Activated B cell treated with CpG ODN at 0.5 μM for 24 hours (primary cell): ENCODE measurements at regions not wholly inside any gene's neighbourhood (a gene's known extent, or its start where the extent isn't known, plus 50 kb on each side); places are given as distances from the start of the nearest gene placed in this dataset.
"Not testable (repeated sequence)": the region's sequence is repeated elsewhere in the genome, so short reads cannot be mapped to it uniquely, and the experiment has no call there.

Source experiments
- ATAC-seq: fragments of 200-7000 bp; cut with Tn5 transposase; one replicate; pipeline ENCODE4 v1.10.0; 2021; ENCODE audit warnings: low read depth, mild to moderate bottlenecking, moderate library complexity
- CTCF ChIA-PET: fragments of 350-600 bp; sonication (Branson Sonifier 250); formaldehyde crosslinking; loops from one replicate; lab custom pipeline; 2021; ENCODE audit warnings: antibody characterized with exemption; lab: Charles Lee
- POLR2A ChIA-PET: fragments of 350-600 bp; sonication (Branson Sonifier 250); formaldehyde crosslinking; loops from one replicate; lab custom pipeline; 2021; ENCODE audit warnings: antibody characterized with exemption; lab: Charles Lee
- DNase-seq: peaks from one replicate; pipeline ENCODE4 v3.0.0; 2022
- H3K27ac Mint-ChIP-seq: one replicate; pipeline ENCODE4 v1.8.0; 2020; ENCODE audit warnings: mixed read lengths
- H3K27me3 Mint-ChIP-seq: one replicate; pipeline ENCODE4 v1.8.0; 2021; ENCODE audit warnings: mixed read lengths
- H3K36me3 Mint-ChIP-seq: one replicate; pipeline ENCODE4 v1.8.0; 2021; ENCODE audit warnings: low read depth, mixed read lengths
- H3K4me1 Mint-ChIP-seq: one replicate; pipeline ENCODE4 v1.8.0; 2021; ENCODE audit warnings: mixed read lengths
- H3K4me3 Mint-ChIP-seq: one replicate; pipeline ENCODE4 v1.8.0; 2020; ENCODE audit warnings: mild to moderate bottlenecking, mixed read lengths
- H3K9me3 Mint-ChIP-seq: one replicate; pipeline ENCODE4 v1.8.0; 2020; ENCODE audit warnings: mixed read lengths
- CTCF ChIP-seq: fragments of 200-600 bp; IDR thresholded peaks from one replicate; pipeline ENCODE4 v1.8.0; 2022; ENCODE audit warnings: antibody characterized with exemption, mild to moderate bottlenecking
- intact Hi-C: fragments of 100-400 bp; cut with micrococcal nuclease; formaldehyde crosslinking; loops from one replicate; pipeline ENCODE4 v1.15.1; 2024

GRCh38 chr20:22954661-22955060 lies 80.5 kb upstream of the SSTR4 start:
- no peak overlapping the region for H3K4me3 Mint-ChIP-seq
- no peaks in the 10 kb centered on the region for H3K27me3 Mint-ChIP-seq
- H3K27ac Mint-ChIP-seq, result no peak overlapping the region
- no peaks in the 10 kb centered on the region for H3K36me3 Mint-ChIP-seq
- CTCF ChIA-PET, result no interaction called here
- no peak for DNase-seq
- no peaks in the 10 kb centered on the region for H3K9me3 Mint-ChIP-seq
- POLR2A ChIA-PET, result no interaction called here
- intact Hi-C loops, result no loop called here
- H3K4me1 Mint-ChIP-seq, result no peaks in the 10 kb centered on the region
- TF ChIP-seq CTCF, result no peak
- ATAC-seq, result no peak

GRCh38 chr20:22958390-22958789 lies 76.7 kb upstream of the SSTR4 start:
- TF ChIP-seq CTCF, result no peak
- ATAC-seq, result no peak
- DNase-seq, result no peak
- H3K27ac Mint-ChIP-seq, result no peak overlapping the region
- H3K4me3 Mint-ChIP-seq, result no peak overlapping the region
- no peaks in the 10 kb centered on the region for H3K27me3 Mint-ChIP-seq
- no peaks in the 10 kb centered on the region for H3K4me1 Mint-ChIP-seq
- no peaks in the 10 kb centered on the region for H3K36me3 Mint-ChIP-seq
- intact Hi-C loops, result no loop called here
- POLR2A ChIA-PET, result no interaction called here
- no peaks in the 10 kb centered on the region for H3K9me3 Mint-ChIP-seq
- CTCF ChIA-PET, result no interaction called here

GRCh38 chr20:22962567-22963439 lies 72.3 kb upstream of the SSTR4 start:
- Mint-ChIP-seq H3K4me3 (no peak overlapping the region), H3K9me3 (no peaks in the 10 kb centered on the region), H3K4me1 (no peaks in the 10 kb centered on the region), H3K36me3 (no peaks in the 10 kb centered on the region), H3K27me3 (peaks cover 6% of the 10 kb centered on the region), H3K27ac (no peak overlapping the region)
- ChIA-PET CTCF (no interaction called here), POLR2A (no interaction called here)
- ATAC-seq (no peak), DNase-seq (no peak)
- no peak for TF ChIP-seq CTCF
- intact Hi-C loops, result no loop called here

- no peak overlapping the region for H3K27ac Mint-ChIP-seq
- no peaks in the 10 kb centered on the region for H3K9me3 Mint-ChIP-seq
- peaks cover 6% of the 10 kb centered on the region for H3K27me3 Mint-ChIP-seq
- CTCF ChIA-PET, result no interaction called here
- no peak for TF ChIP-seq CTCF
- intact Hi-C loops, result no loop called here
- POLR2A ChIA-PET, result no interaction called here
- no peaks in the 10 kb centered on the region for H3K36me3 Mint-ChIP-seq
- H3K4me3 Mint-ChIP-seq, result no peak overlapping the region
- DNase-seq (no peak), ATAC-seq (no peak)
- H3K4me1 Mint-ChIP-seq, result no peaks in the 10 kb centered on the region
Measured at GRCh38 chr20:22963581-22963980, 71.5 kb upstream of the SSTR4 start.

GRCh38 chr20:22966787-22967464 lies 68.2 kb upstream of the SSTR4 start:
- H3K27ac Mint-ChIP-seq, result no peak overlapping the region
- ChIA-PET POLR2A (no interaction called here), CTCF (no interaction called here)
- no peaks in the 10 kb centered on the region for H3K36me3 Mint-ChIP-seq
- H3K4me3 Mint-ChIP-seq, result no peak overlapping the region
- H3K9me3 Mint-ChIP-seq, result no peaks in the 10 kb centered on the region
- intact Hi-C loops, result no loop called here
- ATAC-seq, result no peak
- no peak for TF ChIP-seq CTCF
- DNase-seq, result no peak
- H3K27me3 Mint-ChIP-seq, result peaks cover 6% of the 10 kb centered on the region
- H3K4me1 Mint-ChIP-seq, result no peaks in the 10 kb centered on the region

- H3K4me3 Mint-ChIP-seq, POLR2A ChIA-PET, H3K36me3 Mint-ChIP-seq, intact Hi-C loops, ATAC-seq, H3K27ac Mint-ChIP-seq, DNase-seq, CTCF ChIA-PET, H3K27me3 Mint-ChIP-seq, H3K9me3 Mint-ChIP-seq, H3K4me1 Mint-ChIP-seq: not testable (repeated sequence)
Measured at GRCh38 chr20:22967706-22968105, 67.4 kb upstream of the SSTR4 start.

GRCh38 chr20:22969031-22969430 lies 66.1 kb upstream of the SSTR4 start:
- intact Hi-C loops, POLR2A ChIA-PET, ATAC-seq, CTCF ChIA-PET, H3K4me1 Mint-ChIP-seq, H3K27ac Mint-ChIP-seq, DNase-seq, H3K4me3 Mint-ChIP-seq, H3K36me3 Mint-ChIP-seq, H3K27me3 Mint-ChIP-seq, H3K9me3 Mint-ChIP-seq: not testable (repeated sequence)
